Peyer's patch (tissue), 4 donors: ENCODE measurements at regions not wholly inside any gene's neighbourhood (a gene's known extent, or its start where the extent isn't known, plus 50 kb on each side); places are given as distances from the start of the nearest gene placed in this dataset.
A peak's percentile ranks its signal among the peaks of the same experiment; 100 is the strongest.

ENCODE experiments used
- DNase-seq, 3 donors: peaks; one replicate each; pipeline ENCODE4 v3.0.0-alpha.2; 2017 to 2019
- H3K27ac ChIP-seq, 4 donors: fragments of 200-600 bp; sonication (generic); one replicate each; pipeline ENCODE4 v1.5.1; 2016 to 2019
- H3K27me3 ChIP-seq, 2 donors: fragments of 200-600 bp; sonication (generic); one replicate each; pipeline ENCODE4 v1.5.1; 2019
- H3K36me3 ChIP-seq, 3 donors: fragments of 200-600 bp; sonication (generic); one replicate each; pipeline ENCODE4 v1.5.1; 2016 to 2019
- H3K4me1 ChIP-seq, 4 donors: fragments of 200-600 bp; sonication (generic); one replicate each; pipeline ENCODE4 v1.5.1; 2016 to 2019
- H3K4me3 ChIP-seq, 4 donors: fragments of 200-600 bp; sonication (generic); 1 replicate in 3 of 4; 2 replicates in 1 of 4; pipeline ENCODE4 v1.5.1; 2016 to 2019; ENCODE audit warnings: mild to moderate bottlenecking in 1 of 4
- H3K9me3 ChIP-seq, 4 donors: fragments of 200-600 bp; sonication (generic); one replicate each; pipeline ENCODE4 v1.5.1; 2016 to 2019; ENCODE audit warnings: mild to moderate bottlenecking in 1 of 4
- CTCF ChIP-seq, 6 experiments: fragments of 450-650 bp in 4 of 6; fragments of 200-600 bp in 2 of 6; sonication (generic) in 1 of 6; IDR thresholded peaks; one replicate each; pipeline ENCODE4 v1.5.1; 2017 to 2019; ENCODE audit warnings: antibody characterized with exemption in 6 of 6, mild to moderate bottlenecking in 3 of 6, moderate library complexity in 1 of 6
- POLR2A ChIP-seq, 2 donors: fragments of 450-650 bp; IDR thresholded peaks; one replicate each; pipeline ENCODE4 v1.5.1; 2017; ENCODE audit warnings: antibody characterized with exemption in 2 of 2, mild to moderate bottlenecking in 2 of 2, moderate library complexity in 2 of 2

GRCh38 chr12:88947486-88948043, 367.3 kb upstream of the KITLG start:
- DNase-seq = no peak
- no peaks in the 10 kb centered on the region for H3K9me3 ChIP-seq
- TF ChIP-seq CTCF (IDR thresholded peaks at IDR 0.05) = no peak
- H3K4me3 ChIP-seq = no peak overlapping the region
- H3K27ac ChIP-seq = no peak overlapping the region
- no peaks in the 10 kb centered on the region for H3K36me3 ChIP-seq
- H3K27me3 ChIP-seq = no peaks in the 10 kb centered on the region
- peaks cover 0 to 2% (median 0%) of the 10 kb centered on the region in 4 donors for H3K4me1 ChIP-seq

- Histone ChIP-seq H3K36me3 (no peaks in the 10 kb centered on the region), H3K27ac (peak overlapping the region in 1 of 4 donors; percentile 14), H3K27me3 (no peaks in the 10 kb centered on the region), H3K4me1 (no peaks in the 10 kb centered on the region), H3K4me3 (no peak overlapping the region), H3K9me3 (no peaks in the 10 kb centered on the region)
- DNase-seq = no peak
- no peak for TF ChIP-seq CTCF (IDR thresholded peaks at IDR 0.05)
- no peak for TF ChIP-seq POLR2A (IDR thresholded peaks at IDR 0.05)
These were observed 366.2 kb upstream of the KITLG start for GRCh38 chr12:88946372-88946997.

- DNase-seq = no peak
- H3K4me1 ChIP-seq = no peaks in the 10 kb centered on the region
- H3K9me3 ChIP-seq = no peaks in the 10 kb centered on the region
- no peak overlapping the region for H3K27ac ChIP-seq
- H3K4me3 ChIP-seq = no peak overlapping the region
- TF ChIP-seq CTCF (IDR thresholded peaks at IDR 0.05) = no peak
- no peaks in the 10 kb centered on the region for H3K36me3 ChIP-seq
- no peaks in the 10 kb centered on the region for H3K27me3 ChIP-seq
These were observed 364.9 kb upstream of the KITLG start for GRCh38 chr12:88945051-88945732.

- Histone ChIP-seq H3K9me3 (no peaks in the 10 kb centered on the region), H3K4me1 (no peaks in the 10 kb centered on the region), H3K4me3 (no peak overlapping the region), H3K27me3 (no peaks in the 10 kb centered on the region), H3K27ac (no peak overlapping the region), H3K36me3 (no peaks in the 10 kb centered on the region)
- no peak for DNase-seq
- TF ChIP-seq POLR2A (IDR thresholded peaks at IDR 0.05) (no peak), CTCF (IDR thresholded peaks at IDR 0.05) (no peak)
These were observed 364.1 kb upstream of the KITLG start for GRCh38 chr12:88944397-88944796.

- Histone ChIP-seq H3K27ac (no peak overlapping the region), H3K4me1 (no peaks in the 10 kb centered on the region), H3K36me3 (no peaks in the 10 kb centered on the region), H3K9me3 (no peaks in the 10 kb centered on the region), H3K4me3 (no peak overlapping the region), H3K27me3 (no peaks in the 10 kb centered on the region)
- no peak for DNase-seq
- TF ChIP-seq CTCF (IDR thresholded peaks at IDR 0.05) = no peak
- no peak for TF ChIP-seq POLR2A (IDR thresholded peaks at IDR 0.05)
These were observed 360.6 kb upstream of the KITLG start for GRCh38 chr12:88940854-88941253.
